T47D (cell line): ENCODE measurements at regions not wholly inside any gene's neighbourhood (a gene's known extent, or its start where the extent isn't known, plus 50 kb on each side); places are given as distances from the start of the nearest gene placed in this dataset.
"Not testable (repeated sequence)": the region's sequence is repeated elsewhere in the genome, so short reads cannot be mapped to it uniquely, and the experiment has no call there.

ENCODE experiments used
- DNase-seq, 2 experiments: peaks; one replicate each; pipeline versions ENCODE4 v3.0.0 to v3.0.0-alpha.2; 2011 to 2012; ENCODE audit warnings: low read depth in 1 of 2, low spot score in 1 of 2
- JUND ChIP-seq: IDR thresholded peaks from 2 replicates; pipeline ENCODE4 v1.6.1; 2012; ENCODE audit warnings: low read depth
- in situ Hi-C: cut with HindIII; loops from 2 replicates; pipeline ENCODE4 v1.10.0; 2016; ENCODE audit warnings: low sequenced_read_pairs, low pct_unique_long_range_greater_than_20kb

DNA sequence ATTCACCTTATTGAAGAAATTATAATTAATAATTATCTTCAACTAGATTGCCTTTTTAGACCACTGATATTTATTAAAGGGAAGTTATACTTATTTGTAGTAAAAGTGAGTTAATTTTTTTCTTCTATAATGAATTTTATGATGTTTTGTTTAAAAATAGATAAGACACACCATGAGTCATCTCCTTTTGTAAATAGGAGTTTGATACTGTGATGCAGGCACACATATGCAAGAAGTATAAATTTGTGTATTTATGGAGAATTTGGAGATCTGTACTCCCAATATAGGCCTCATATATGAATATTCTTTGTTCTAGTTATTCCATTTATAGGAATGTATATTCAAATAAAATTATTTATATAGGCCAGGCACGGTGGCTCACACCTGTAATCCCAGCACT, 703.5 kb upstream of the CHAC2 start:
- in situ Hi-C loops: no loop called here
- DNase-seq: no peak
- TF ChIP-seq JUND: no peak

- in situ Hi-C loops: no loop called here
- DNase-seq: peak in 1 of 2 experiments; percentile 4
- TF ChIP-seq JUND: no peak
Observed at GRCh38 chr2:53058526-53058925, 709.1 kb upstream of the CHAC2 start.

GRCh38 chr2:53053937-53054336, 713.7 kb upstream of the CHAC2 start:
- DNase-seq: no peak
- in situ Hi-C loops: no loop called here
- TF ChIP-seq JUND: no peak

- DNase-seq: no peak
- in situ Hi-C loops: no loop called here
- TF ChIP-seq JUND: no peak
Observed at GRCh38 chr2:53051157-53051556, 716.4 kb upstream of the CHAC2 start.

GRCh38 chr2:53040536-53041229, 726.9 kb upstream of the CHAC2 start:
- in situ Hi-C loops: no loop called here
- no peak for TF ChIP-seq JUND
- DNase-seq: no peak

GRCh38 chr2:53036196-53036595, 731.4 kb upstream of the CHAC2 start:
- in situ Hi-C loops: no loop called here
- no peak for TF ChIP-seq JUND
- DNase-seq: no peak

DNA sequence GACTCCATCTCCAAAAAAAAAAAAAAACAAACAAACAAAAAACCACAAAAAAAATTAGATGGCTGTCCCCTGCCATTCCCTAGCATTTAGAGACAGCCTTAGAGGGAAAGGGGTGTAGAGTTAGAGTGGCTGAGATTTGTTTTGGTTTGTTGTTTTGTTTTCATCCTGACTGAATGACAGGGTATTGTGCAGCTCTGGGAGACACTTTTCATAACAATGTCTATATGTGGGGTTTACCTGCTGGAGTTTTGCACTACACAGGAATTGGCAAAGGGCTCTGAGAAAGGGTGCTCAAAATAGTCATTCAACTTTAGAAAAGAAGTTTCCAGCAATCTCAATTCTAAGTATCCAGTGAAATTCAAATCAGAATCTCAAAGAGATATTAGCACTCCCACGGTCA, 732.5 kb upstream of the CHAC2 start:
- DNase-seq: no peak
- in situ Hi-C loops: no loop called here
- no peak for TF ChIP-seq JUND

GRCh38 chr2:53033411-53033810, 734.2 kb upstream of the CHAC2 start:
- in situ Hi-C loops: no loop called here
- no peak for DNase-seq
- no peak for TF ChIP-seq JUND

GRCh38 chr2:53028746-53029423, 738.7 kb upstream of the CHAC2 start:
- in situ Hi-C loops: no loop called here
- DNase-seq: no peak
- no peak for TF ChIP-seq JUND

DNA sequence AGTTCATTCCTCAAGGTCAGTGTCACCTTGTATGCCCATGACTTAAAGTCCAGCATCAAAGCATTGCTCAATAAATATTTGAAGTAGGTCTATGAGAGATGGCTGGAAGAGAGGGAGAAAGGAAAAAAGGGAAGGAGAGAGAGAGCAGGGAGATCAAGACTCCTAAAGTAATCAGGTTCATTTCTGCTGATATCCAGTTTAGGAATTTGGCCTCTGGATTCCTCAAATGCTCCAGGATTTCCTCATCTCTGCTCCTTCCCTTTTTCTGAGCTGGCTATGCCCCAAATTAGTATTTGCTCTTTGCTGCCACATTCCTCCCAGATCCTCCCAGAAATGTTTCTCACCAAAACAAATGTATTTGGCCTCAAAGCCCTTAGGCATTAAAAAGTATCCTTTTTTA, 739.4 kb upstream of the CHAC2 start:
- TF ChIP-seq JUND: no peak
- no peak for DNase-seq
- in situ Hi-C loops: no loop called here

DNA sequence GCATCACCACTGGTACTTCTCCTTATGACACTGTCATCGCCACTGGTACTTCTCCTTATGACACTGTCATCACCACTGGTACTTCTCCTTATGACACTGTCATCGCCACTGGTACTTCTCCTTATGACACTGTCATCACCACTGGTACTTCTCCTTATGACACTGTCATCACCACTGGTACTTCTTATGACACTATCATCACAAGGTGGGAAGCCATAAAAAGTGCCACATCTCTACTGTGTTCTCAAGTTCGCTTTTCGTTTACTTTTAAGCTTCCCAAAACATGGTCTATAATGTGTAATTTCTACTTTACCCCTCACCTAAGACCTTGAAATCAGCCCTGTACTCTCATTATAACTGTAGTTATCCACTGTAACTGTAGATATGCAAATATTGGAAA, 745.4 kb upstream of the CHAC2 start:
- DNase-seq, in situ Hi-C loops: not testable (repeated sequence)

DNA sequence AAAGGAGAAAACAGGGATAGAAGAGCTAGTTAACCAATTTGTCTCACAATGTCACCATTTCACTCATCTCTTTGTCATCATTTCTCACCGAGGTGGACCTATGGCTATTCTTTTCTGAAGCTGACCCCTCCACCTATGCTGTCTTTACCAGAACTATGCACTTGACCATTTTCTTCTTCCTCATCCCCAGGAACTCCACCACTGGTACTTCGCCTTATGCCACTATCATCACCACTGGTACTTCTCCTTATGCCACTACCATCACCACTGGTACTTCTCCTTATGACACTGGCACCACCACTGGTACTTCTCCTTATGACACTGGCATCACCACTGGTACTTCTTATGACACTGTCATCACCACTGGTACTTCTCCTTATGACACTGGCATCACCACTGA, 745.8 kb upstream of the CHAC2 start:
- no peak for DNase-seq
- in situ Hi-C loops: no loop called here
- no peak for TF ChIP-seq JUND

- no peak for TF ChIP-seq JUND
- DNase-seq: no peak
- in situ Hi-C loops: no loop called here
Observed at GRCh38 chr2:53021292-53021691, 746.3 kb upstream of the CHAC2 start.
